Fibroblast of the aortic adventitia (primary cell): ENCODE measurements at regions not wholly inside any gene's neighbourhood (a gene's known extent, or its start where the extent isn't known, plus 50 kb on each side); places are given as distances from the start of the nearest gene placed in this dataset.

Source experiments
- DNase-seq: peaks from one replicate; pipeline ENCODE4 v3.0.0-alpha.2; 2010; ENCODE audit warnings: low read depth
- H3K4me3 ChIP-seq: 2 replicates; pipeline ENCODE4 v1.5.1; 2011; ENCODE audit warnings: low read depth, mild to moderate bottlenecking, control low read depth, low read length, moderate library complexity
- CTCF ChIP-seq: IDR thresholded peaks from 2 replicates; pipeline ENCODE4 v1.5.1; 2011; ENCODE audit warnings: mild to moderate bottlenecking, low read length, control low read depth, inconsistent platforms; ENCODE audit not compliant: insufficient read depth

GRCh38 chr1:91575909-91576519 is 75.4 kb downstream of the CDC7 start:
- no peak for DNase-seq
- TF ChIP-seq CTCF = no peak
- no peak overlapping the region for H3K4me3 ChIP-seq

DNA sequence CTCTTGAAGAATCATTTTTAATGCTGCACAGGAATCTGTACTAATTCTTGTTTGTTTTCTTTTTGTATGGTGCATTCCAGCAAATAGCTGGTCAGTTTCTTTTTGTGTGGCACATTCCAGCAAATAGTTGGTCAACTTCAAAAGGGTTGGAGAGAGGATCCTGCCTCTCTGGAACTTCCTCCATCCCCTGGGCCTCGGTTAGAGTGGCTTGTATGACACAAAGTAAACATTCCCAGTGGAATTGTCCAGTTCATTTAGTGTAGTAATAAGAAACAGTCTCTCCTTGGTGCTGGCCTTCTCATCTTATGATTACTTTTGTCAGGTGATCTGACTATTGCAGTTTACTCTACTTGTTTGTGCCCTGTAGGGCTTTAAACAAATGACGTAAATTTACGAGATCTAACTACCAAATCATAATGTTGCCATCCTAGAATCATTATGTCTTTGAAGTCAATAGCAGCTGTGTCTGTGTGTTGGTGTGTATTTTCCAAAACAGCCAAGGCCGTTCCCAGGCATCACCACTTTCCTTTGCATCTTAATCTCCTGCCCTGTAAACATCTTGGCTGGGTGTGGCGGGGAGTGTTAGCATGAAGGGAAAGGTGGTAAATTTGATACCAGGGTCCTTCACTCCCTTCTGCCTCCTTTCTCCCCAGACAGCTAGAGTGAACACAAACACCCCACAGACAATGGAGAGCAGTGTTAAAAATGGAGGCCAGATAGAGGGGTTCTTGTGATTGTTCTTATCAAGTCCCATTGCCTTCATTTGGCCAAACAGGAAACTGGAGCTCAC is 77.9 kb downstream of the CDC7 start:
- no peak for DNase-seq
- TF ChIP-seq CTCF = no peak
- no peak overlapping the region for H3K4me3 ChIP-seq

- no peak for DNase-seq
- no peak overlapping the region for H3K4me3 ChIP-seq
- no peak for TF ChIP-seq CTCF
Measured at GRCh38 chr1:91579658-91580228, 79.1 kb downstream of the CDC7 start.

DNA sequence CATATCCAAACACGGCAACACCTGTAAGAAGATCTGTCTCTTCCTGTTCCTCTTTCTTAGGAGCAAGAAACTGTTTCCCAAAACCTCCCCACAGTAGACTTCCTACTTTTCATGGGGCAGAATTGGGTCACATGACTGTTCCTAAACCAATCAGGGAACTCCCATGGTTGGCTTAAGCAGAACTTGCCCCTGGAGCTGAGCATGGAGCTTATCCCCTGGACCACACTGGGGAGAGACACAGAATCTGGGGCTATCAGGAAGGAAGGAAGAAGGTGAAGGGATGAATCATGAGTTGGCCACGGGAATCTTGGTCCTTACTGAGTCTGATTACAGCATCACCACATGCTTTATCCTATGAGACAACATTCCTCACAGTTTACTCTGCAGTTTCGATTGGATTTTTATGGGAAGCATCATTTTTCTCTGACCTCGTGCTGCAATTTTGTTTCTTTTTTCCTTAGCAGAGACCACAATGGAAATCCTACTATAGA is 81.8 kb downstream of the CDC7 start:
- no peak overlapping the region for H3K4me3 ChIP-seq
- peak; percentile 96 for DNase-seq
- no peak for TF ChIP-seq CTCF

DNA sequence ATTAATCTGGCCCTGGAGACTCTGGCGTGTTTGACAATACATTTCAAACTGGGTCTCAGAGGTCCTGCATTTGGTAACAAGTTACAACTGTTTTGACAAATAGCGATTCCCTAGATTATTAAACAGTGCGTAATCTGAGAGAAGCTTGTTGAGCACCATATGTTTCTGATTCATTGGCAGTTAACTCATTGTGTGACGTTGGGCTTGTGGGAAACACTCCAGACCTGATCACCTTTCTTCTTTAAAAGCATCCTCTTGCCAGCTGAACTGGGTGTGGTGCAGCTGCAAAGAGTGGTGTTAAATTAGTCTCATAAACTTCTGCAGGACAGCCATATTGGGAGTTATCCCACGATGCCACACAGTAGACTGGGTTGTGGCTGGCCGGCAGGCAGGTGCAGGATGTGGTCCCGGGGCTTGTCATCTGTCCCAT is 82.7 kb downstream of the CDC7 start:
- peak; percentile 87 for DNase-seq
- no peak for TF ChIP-seq CTCF
- no peak overlapping the region for H3K4me3 ChIP-seq

- H3K4me3 ChIP-seq = no peak overlapping the region
- no peak for TF ChIP-seq CTCF
Measured at GRCh38 chr1:91584309-91584708, 83.7 kb downstream of the CDC7 start.

More at GRCh38 chr1:91584309-91584708, 83.7 kb downstream of the CDC7 start:
- DNase-seq = no peak
